ENCODE measurements at regions not wholly inside any gene's neighbourhood (a gene's known extent, or its start where the extent isn't known, plus 50 kb on each side); places are given as distances from the start of the nearest gene placed in this dataset.

DNA sequence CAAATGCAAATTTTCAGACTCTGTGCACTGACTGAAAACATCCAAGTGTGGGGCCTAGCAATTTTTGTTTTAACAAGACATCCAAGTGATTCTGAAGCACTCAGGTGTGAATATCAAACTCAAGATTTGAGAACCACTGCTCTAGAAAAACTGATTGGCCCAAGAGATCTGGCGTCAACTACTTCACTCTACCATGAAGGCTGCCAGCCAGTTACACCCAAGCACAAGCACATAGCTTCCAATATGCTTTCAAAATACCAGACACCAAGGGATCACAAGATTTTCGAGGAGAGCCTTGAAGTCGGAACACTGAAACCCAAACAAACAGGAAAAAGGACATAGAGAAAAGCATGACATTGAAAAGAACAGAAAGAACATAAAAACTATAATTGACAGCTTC, 140.2 kb downstream of the PTCHD4 start:
- Mint-ChIP-seq H3K4me1 (no peaks in the 10 kb centered on the region), H3K4me3 (no peak overlapping the region)

DNA sequence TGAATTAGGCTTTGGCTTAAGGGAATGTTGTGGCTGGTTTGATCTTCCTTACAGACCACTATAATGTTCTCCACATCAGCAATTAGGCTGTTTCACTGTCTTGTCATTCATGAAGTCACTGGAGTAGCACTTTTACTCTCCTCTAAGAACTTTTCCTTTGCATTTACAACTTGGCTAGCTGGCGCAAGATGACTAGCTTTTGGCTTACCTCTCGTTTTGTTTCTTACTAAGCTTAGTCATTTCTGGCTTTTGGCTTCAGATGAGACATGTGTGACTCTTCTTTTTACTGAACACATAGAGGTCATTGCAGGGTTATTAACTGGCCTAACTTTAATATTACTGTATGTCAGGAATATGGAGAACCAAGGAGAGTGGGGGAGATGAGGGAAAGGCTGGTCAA, 143.2 kb downstream of the PTCHD4 start:
- peaks cover 10% of the 10 kb centered on the region for H3K9me3 Mint-ChIP-seq

More for the DNA sequence above, 140.2 kb downstream of the PTCHD4 start:
- TF ChIP-seq, protein P1, sequence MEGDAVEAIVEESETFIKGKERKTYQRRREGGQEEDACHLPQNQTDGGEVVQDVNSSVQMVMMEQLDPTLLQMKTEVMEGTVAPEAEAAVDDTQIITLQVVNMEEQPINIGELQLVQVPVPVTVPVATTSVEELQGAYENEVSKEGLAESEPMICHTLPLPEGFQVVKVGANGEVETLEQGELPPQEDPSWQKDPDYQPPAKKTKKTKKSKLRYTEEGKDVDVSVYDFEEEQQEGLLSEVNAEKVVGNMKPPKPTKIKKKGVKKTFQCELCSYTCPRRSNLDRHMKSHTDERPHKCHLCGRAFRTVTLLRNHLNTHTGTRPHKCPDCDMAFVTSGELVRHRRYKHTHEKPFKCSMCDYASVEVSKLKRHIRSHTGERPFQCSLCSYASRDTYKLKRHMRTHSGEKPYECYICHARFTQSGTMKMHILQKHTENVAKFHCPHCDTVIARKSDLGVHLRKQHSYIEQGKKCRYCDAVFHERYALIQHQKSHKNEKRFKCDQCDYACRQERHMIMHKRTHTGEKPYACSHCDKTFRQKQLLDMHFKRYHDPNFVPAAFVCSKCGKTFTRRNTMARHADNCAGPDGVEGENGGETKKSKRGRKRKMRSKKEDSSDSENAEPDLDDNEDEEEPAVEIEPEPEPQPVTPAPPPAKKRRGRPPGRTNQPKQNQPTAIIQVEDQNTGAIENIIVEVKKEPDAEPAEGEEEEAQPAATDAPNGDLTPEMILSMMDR (IDR thresholded peaks at IDR 0.05; ENCODE audit: unreplicated experiment): no peak
- no peak for DNase-seq (ENCODE audit: low spot score in 2 of 2, unreplicated experiment in 2 of 2)
- Mint-ChIP-seq H3K27ac (no peak overlapping the region), H3K27me3 (ENCODE audit: low read depth) (no peaks in the 10 kb centered on the region), H3K9me3 (peaks cover 10% of the 10 kb centered on the region), H3K36me3 (peaks cover 4% of the 10 kb centered on the region)

DNA sequence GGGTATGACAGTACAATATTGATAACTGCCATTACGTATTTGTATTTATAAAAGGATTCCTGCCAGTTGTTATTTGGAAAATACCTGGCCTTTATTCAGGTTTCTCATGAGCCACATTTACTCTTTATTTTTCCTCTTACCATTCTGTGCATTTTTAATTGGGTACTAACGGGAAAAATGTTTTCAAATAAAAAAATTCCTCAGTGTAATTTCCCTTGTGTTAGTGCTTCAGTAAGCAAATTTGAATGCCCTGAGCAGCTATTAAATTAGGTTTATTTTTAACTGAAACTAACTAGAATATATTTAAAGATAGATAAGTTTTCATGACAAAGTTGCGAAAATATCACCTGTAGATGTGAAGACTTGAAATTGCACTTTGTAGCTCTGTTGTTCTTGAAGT, 146.0 kb downstream of the PTCHD4 start:
- peaks cover 5% of the 10 kb centered on the region for H3K36me3 Mint-ChIP-seq
- no peak overlapping the region for H3K4me3 Mint-ChIP-seq
- no peak overlapping the region for H3K27ac Mint-ChIP-seq
- peaks cover 10% of the 10 kb centered on the region for H3K9me3 Mint-ChIP-seq
- no peak for DNase-seq (ENCODE audit: low spot score in 2 of 2, unreplicated experiment in 2 of 2)
- no peaks in the 10 kb centered on the region for H3K27me3 Mint-ChIP-seq (ENCODE audit: low read depth)
- TF ChIP-seq, protein P1 (IDR thresholded peaks at IDR 0.05; ENCODE audit: unreplicated experiment): no peak
- no peaks in the 10 kb centered on the region for H3K4me1 Mint-ChIP-seq

More for the DNA sequence above, 143.2 kb downstream of the PTCHD4 start:
- H3K4me3 Mint-ChIP-seq: no peak overlapping the region
- DNase-seq (ENCODE audit: low spot score in 2 of 2, unreplicated experiment in 2 of 2): no peak
- no peak overlapping the region for H3K27ac Mint-ChIP-seq
- H3K4me1 Mint-ChIP-seq: no peaks in the 10 kb centered on the region
- H3K36me3 Mint-ChIP-seq: peaks cover 4% of the 10 kb centered on the region
- H3K27me3 Mint-ChIP-seq (ENCODE audit: low read depth): no peaks in the 10 kb centered on the region
- TF ChIP-seq, protein P1 (IDR thresholded peaks at IDR 0.05; ENCODE audit: unreplicated experiment): no peak

DNA sequence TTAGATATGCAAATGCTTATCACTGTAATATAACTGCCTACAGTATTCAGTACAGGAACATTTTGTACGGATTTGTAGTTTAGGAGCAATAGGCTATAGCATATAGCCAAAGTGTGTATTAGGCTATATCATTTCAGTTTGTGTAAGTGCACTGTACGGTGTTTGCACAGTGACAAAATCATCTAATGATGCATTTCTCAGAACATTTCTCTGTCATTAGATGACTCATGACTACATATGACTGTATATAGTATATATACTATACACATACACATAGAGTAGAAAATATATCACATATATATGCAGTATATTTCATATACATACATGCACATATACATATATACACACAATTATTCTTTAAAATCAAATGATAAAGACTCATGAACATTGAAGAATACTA, 158.4 kb downstream of the PTCHD4 start:
- H3K27me3 Mint-ChIP-seq (ENCODE audit: low read depth): no peaks in the 10 kb centered on the region
- H3K9me3 Mint-ChIP-seq: peaks cover 4% of the 10 kb centered on the region
- H3K4me1 Mint-ChIP-seq: no peaks in the 10 kb centered on the region
- H3K27ac Mint-ChIP-seq: no peak overlapping the region
- TF ChIP-seq, protein P1 (IDR thresholded peaks at IDR 0.05; ENCODE audit: unreplicated experiment): no peak
- no peak overlapping the region for H3K4me3 Mint-ChIP-seq
- no peaks in the 10 kb centered on the region for H3K36me3 Mint-ChIP-seq
- no peak for DNase-seq (ENCODE audit: low spot score in 2 of 2, unreplicated experiment in 2 of 2)

DNA sequence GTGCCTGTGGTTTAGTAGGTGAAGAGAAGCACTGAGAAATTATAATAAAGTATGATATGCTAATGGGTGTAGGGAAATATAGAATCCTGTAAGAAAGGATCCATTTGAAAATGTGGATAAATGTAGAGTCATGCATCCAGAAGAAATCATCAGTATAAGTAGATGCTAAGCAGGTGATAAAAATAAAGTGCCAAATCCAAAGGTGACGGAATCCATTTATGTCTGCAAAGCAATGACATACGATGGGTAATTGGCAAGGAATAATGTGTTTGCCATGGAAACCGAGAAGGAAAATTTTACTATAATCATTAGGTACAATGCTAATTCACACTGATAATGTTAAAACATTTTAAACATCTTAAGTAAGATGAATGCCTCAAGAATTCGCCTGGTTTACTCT, 163.0 kb downstream of the OPN5 start:
- Mint-ChIP-seq H3K27me3 (ENCODE audit: low read depth) (no peaks in the 10 kb centered on the region), H3K9me3 (peaks cover 10% of the 10 kb centered on the region), H3K4me3 (no peak overlapping the region), H3K27ac (no peak overlapping the region), H3K4me1 (no peaks in the 10 kb centered on the region), H3K36me3 (no peaks in the 10 kb centered on the region)
- DNase-seq (ENCODE audit: low spot score in 2 of 2, unreplicated experiment in 2 of 2): no peak
- TF ChIP-seq, protein P1 (IDR thresholded peaks at IDR 0.05; ENCODE audit: unreplicated experiment): no peak

DNA sequence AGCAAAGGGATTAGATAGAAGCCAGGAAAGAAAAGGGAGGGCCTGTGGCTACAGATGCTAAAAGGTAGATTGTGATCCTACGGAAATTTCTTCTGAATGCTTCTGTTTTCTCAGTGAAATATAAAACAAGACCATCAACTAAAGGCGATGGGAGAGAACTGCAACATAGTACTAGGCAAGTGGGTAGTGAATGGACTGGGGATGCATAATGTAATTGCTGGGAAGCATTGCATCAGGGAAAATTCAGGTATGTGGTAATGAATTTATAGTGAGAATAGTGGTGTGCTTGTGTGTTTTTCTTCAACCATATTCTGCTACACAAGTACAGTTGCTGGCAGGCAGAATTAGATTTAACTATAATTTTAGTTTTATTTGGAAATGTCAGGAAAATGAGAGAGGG, 156.6 kb downstream of the OPN5 start:
- TF ChIP-seq, protein P1 (IDR thresholded peaks at IDR 0.05; ENCODE audit: unreplicated experiment): no peak
- H3K27ac Mint-ChIP-seq: no peak overlapping the region
- no peaks in the 10 kb centered on the region for H3K27me3 Mint-ChIP-seq (ENCODE audit: low read depth)
- H3K4me1 Mint-ChIP-seq: no peaks in the 10 kb centered on the region
- no peak overlapping the region for H3K4me3 Mint-ChIP-seq
- H3K9me3 Mint-ChIP-seq: peaks cover 5% of the 10 kb centered on the region
- DNase-seq (ENCODE audit: low spot score in 2 of 2, unreplicated experiment in 2 of 2): no peak
- H3K36me3 Mint-ChIP-seq: no peaks in the 10 kb centered on the region

All from mesothelial cell of epicardium (in vitro differentiated cells).